T47D (cell line): ENCODE measurements at regions not wholly inside any gene's neighbourhood (a gene's known extent, or its start where the extent isn't known, plus 50 kb on each side); places are given as distances from the start of the nearest gene placed in this dataset.

Experiments used
- DNase-seq, 2 experiments: peaks; one replicate each; pipeline versions ENCODE4 v3.0.0 to v3.0.0-alpha.2; 2011 to 2012; ENCODE audit warnings: low read depth in 1 of 2, low spot score in 1 of 2
- JUND ChIP-seq: IDR thresholded peaks from 2 replicates; pipeline ENCODE4 v1.6.1; 2012; ENCODE audit warnings: low read depth
- in situ Hi-C: cut with HindIII; loops from 2 replicates; pipeline ENCODE4 v1.10.0; 2016; ENCODE audit warnings: low sequenced_read_pairs, low pct_unique_long_range_greater_than_20kb

GRCh38 chr6:4522453-4522852 is 253.8 kb upstream of the CDYL start:
- DNase-seq, result peak in 1 of 2 experiments; percentile 18
- in situ Hi-C loops, result no loop called here
- TF ChIP-seq JUND, result no peak

GRCh38 chr6:4521070-4521469 is 255.1 kb upstream of the CDYL start:
- TF ChIP-seq JUND, result no peak
- no peak for DNase-seq
- in situ Hi-C loops, result no loop called here

GRCh38 chr6:4518506-4518905 is 257.7 kb upstream of the CDYL start:
- no peak for DNase-seq
- in situ Hi-C loops, result no loop called here
- TF ChIP-seq JUND, result no peak

GRCh38 chr6:4516206-4516605 is 260.0 kb upstream of the CDYL start:
- TF ChIP-seq JUND, result no peak
- in situ Hi-C loops, result no loop called here

GRCh38 chr6:4513561-4513960 is 262.6 kb upstream of the CDYL start:
- DNase-seq, result no peak
- in situ Hi-C loops, result no loop called here
- no peak for TF ChIP-seq JUND

More at GRCh38 chr6:4516206-4516605, 260.0 kb upstream of the CDYL start:
- DNase-seq, result no peak

- no peak for DNase-seq
- TF ChIP-seq JUND, result no peak
- in situ Hi-C loops, result no loop called here
Measured at GRCh38 chr6:4512051-4512471, 264.1 kb upstream of the CDYL start.

- TF ChIP-seq JUND, result no peak
- in situ Hi-C loops, result no loop called here
- no peak for DNase-seq
Measured at GRCh38 chr6:4511641-4512020, 264.6 kb upstream of the CDYL start.

GRCh38 chr6:4510906-4511640 is 265.1 kb upstream of the CDYL start:
- in situ Hi-C loops, result no loop called here
- no peak for DNase-seq
- no peak for TF ChIP-seq JUND

GRCh38 chr6:4510317-4510716 is 265.9 kb upstream of the CDYL start:
- TF ChIP-seq JUND, result no peak
- in situ Hi-C loops, result no loop called here
- DNase-seq, result no peak

GRCh38 chr6:4509506-4509905 is 266.7 kb upstream of the CDYL start:
- DNase-seq, result no peak
- in situ Hi-C loops, result no loop called here
- TF ChIP-seq JUND, result no peak

GRCh38 chr6:4506792-4507191 is 269.4 kb upstream of the CDYL start:
- DNase-seq, result no peak
- no peak for TF ChIP-seq JUND
- in situ Hi-C loops, result no loop called here

GRCh38 chr6:4506223-4506622 is 270.0 kb upstream of the CDYL start:
- DNase-seq, result no peak
- no peak for TF ChIP-seq JUND
- in situ Hi-C loops, result no loop called here

- DNase-seq, result no peak
- no peak for TF ChIP-seq JUND
- in situ Hi-C loops, result no loop called here
Measured at GRCh38 chr6:4504700-4505099, 271.5 kb upstream of the CDYL start.

GRCh38 chr6:4503700-4504099 is 272.5 kb upstream of the CDYL start:
- TF ChIP-seq JUND, result no peak
- no peak for DNase-seq
- in situ Hi-C loops, result no loop called here
